GM19455 (cell line): ENCODE measurements at regions not wholly inside any gene's neighbourhood (a gene's known extent, or its start where the extent isn't known, plus 50 kb on each side); places are given as distances from the start of the nearest gene placed in this dataset.

Experiments
- ATAC-seq: cut with Tn5 transposase; IDR thresholded peaks from one replicate; pipeline ENCODE4 v1.9.1; 2021; ENCODE audit not compliant: unreplicated experiment

DNA sequence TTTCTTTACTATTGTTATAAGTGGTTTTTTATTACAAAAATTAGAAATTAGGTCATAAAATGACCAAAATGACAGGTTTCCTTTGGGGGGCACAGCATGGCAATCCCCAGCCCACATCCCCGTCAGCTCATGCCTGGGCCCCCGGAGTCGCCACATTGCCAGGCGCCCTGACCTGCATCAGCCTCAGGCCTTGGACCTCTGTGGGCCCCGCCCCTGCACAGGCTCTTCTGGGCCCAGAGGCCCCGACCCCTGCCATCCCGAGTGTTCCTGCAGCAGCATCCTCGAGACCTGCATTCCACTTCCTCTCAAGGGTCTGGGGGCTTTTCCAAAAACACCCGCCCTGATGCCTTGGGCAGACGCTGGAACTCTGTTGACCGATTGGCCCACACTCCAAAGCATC is 391.1 kb upstream of the MGMT start:
- ATAC-seq = no peak

DNA sequence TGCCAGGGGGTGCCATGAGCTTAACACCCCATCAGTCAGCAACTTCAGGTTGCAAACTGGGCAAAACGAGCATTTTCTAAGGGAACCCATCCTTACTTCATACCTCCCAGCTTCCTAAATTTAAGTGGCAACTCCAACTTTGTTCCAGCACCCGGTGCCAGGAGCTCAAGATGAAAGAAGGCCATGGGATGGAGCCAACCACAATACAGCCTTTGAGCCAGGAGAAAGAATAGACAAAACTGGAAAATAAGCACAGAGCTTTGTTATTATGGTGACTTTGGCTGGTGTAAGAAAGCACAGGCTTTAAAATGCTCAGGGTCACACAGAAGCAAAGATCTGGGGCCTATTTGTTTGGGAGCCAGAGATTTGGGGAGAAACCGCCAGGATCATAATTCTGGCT is 388.7 kb upstream of the MGMT start:
- no peak for ATAC-seq

DNA sequence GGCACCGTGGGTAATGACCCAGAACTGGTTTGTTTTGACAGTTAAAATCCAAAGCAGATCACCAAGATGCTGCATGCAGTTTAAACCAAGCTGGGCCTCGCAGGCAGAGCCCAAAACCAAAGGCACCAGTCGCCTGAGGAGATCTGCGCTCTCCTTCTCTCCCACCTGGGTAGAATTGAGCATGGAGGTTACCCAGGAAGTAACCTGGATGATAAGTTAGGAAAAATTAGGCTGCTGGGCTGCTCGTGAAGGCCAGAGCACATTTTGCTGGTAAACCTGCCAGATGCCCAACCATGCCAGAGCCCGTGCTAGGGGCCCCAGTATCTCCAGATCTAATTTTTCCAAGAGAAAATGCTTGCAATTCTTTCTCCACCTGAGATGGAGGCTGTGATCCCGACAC is 388.3 kb upstream of the MGMT start:
- ATAC-seq = no peak

DNA sequence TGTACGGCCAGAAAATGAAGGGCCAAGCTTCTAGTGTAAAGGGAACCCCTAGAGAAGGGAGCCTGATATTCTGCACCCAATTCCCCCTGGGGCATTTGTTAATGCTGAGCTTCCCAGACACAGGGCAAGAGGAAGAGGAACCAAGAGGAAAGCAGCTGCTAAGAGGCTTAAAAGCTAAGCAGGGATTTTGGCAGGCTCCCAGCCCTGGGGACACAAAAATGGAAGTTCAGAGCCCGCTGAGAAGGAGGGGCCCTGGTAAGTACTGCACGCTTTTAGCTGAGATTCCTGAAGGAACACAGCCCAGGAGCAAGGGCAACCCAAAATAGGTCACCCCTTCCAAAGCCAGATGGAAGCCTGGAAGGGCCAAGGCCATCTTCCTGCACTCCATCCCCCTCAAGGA is 387.3 kb upstream of the MGMT start:
- ATAC-seq = no peak

DNA sequence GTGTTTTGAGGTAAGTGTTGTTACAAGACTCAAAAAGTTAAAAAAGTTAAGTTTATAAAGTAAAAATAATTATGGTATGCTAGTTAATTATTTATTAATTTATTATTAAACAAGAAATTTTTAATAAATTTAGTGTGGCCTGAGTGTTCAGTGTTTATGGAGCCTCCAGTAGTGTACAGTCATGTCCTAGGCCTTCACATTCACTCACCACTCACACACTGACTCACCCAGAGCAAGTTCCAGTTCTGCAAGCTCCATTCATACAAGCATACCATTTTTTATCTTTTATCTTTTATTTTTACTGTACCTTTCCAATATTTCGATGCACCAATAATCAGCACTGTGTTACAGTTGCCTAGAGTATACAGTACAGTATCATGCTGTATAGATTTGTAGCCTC is 381.2 kb upstream of the MGMT start:
- ATAC-seq = no peak

DNA sequence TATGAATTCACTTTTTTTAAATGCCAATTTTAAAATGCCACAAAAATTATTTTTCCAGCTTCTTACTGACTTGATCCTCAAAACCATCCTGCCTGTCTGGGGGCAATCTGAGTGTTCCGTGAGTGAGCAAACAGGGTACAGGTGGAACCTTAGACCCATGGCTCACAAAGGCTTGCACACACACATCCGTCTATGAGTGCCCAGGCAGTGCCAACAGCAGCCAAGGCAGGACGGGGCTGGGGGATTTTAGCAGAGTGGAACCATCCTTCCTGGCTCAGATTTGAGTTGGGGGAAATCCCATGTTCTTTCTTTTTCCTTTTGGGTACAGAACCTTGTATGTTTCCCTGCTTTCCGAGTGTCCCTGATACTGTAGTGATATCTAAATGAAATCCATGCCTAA is 377.7 kb upstream of the MGMT start:
- no peak for ATAC-seq

DNA sequence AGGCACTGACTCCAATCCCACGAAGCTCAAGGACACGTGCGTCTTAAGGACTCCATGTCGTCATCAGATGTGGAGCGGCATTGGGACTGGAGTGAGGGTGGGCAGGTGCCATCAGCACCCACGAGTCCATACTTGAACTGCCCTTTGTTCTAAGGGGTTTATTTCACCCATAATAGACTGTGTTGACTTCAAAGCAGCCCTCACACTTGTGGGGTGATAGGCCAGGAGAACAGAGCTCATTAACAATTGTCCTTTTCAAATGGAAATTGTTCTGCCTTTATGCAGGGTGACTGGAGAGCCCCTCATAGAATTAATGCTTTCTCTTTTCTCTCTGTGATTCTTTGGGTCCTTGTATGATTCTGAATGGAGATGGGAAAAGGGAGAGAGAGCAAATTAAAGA is 376.9 kb upstream of the MGMT start:
- no peak for ATAC-seq

DNA sequence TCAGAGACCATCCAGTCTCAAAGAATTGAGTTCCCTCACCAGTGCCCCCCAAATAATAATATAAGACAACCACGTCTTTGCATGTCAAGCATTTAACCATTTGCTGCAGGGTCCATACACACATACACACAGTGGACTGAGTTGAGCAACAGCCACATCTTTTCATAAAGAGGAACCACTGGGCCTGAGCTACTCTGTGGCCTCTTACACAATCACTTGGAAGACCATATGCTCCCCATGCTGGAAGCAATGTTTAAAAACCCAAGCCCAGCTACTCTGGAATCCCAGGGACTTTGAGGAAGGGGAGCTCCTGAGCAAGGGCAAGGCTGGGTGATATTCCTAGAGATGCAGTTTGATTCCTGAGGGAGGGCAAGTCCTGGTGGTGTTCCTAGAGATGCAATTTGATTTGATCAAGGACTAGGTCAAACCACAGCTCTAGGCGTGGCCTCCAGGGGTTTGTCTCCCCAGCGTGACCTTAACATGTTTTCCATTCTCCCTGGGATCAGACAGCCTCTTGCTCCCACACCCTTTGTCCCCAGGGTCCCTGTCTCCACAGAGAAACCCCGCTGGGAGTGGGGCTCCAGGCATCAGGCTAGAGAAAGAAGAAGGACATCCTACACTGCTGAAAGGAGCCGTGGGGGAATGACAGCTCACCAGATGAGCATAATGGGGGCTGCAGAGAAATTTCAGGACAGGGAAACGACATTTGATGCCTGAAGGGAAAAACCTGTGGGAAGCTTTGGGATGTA is 376.2 kb upstream of the MGMT start:
- ATAC-seq = no peak

DNA sequence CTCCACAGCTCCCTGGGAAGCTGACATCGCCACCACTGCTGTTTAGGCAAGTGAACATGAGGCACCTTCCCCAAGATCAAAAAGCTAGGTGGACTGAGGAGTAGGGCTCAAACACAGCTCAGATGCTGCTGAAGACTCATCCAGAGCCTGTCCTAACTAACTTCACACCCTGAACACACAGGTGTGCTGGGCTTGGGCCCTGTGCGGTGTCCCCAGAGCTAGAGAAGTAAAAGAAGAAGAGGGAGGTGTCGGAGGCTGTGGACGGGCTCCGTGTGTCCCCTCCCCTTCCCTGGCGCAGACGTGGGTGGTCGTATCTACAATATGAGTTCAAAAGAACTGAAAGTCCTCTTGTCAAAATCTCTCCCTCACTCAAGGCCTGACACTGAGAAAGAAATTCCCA is 373.4 kb upstream of the MGMT start:
- no peak for ATAC-seq

DNA sequence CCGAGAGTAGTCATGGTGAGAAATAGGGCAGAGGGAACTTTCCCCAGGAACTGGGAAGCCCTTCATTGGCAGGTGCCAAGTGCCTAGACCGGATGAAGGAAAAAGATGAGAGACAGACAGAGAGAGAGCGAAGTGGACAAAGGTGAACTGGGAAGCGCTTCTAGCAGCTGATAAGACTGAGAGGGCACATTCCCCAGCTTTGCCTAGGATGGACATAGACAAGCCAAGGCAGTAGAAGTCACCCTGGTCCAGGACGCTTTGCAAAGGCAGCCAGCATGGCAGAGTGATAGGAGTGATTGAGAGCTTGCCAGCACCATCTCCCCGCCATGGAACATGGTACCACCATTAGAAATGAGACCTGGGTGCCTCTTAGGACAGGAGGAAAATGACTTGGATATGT is 372.8 kb upstream of the MGMT start:
- no peak for ATAC-seq

DNA sequence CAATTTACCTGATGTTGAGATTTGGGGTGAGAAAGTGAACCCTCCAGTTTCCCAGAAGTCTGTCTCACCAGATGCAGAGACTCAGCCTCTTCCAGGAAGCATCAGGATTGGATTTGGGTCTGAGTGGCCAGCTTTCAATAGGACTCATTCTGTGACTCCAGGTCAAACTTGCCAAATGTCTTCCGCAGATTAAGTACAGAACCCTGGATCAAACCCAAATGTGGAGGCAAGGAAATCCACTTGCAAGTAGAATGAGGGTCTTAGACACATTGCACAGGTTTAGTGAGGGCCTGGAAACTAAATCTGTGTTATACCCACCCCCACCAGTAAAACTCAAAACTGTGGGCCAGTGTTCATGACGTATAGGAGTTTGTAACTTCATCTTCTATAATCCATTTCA is 372.2 kb upstream of the MGMT start:
- ATAC-seq = no peak

DNA sequence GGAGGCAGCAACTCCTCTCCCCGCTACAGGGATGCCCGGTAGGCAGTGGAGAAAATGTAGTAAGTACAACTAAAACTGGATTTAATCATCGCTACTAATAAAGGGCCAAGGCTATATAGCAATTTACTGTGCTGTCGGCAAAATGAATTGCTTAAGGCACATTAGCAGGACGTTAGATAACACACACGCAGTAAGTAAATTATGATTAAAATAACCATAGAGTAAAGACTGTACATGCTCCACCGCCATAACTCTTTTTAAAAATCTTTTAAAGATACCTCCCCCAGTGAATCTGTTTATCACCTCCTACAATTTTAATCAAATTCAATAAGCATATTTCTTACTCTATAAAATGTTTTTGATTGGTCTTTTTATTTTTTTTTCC is 371.4 kb upstream of the MGMT start:
- ATAC-seq = no peak

DNA sequence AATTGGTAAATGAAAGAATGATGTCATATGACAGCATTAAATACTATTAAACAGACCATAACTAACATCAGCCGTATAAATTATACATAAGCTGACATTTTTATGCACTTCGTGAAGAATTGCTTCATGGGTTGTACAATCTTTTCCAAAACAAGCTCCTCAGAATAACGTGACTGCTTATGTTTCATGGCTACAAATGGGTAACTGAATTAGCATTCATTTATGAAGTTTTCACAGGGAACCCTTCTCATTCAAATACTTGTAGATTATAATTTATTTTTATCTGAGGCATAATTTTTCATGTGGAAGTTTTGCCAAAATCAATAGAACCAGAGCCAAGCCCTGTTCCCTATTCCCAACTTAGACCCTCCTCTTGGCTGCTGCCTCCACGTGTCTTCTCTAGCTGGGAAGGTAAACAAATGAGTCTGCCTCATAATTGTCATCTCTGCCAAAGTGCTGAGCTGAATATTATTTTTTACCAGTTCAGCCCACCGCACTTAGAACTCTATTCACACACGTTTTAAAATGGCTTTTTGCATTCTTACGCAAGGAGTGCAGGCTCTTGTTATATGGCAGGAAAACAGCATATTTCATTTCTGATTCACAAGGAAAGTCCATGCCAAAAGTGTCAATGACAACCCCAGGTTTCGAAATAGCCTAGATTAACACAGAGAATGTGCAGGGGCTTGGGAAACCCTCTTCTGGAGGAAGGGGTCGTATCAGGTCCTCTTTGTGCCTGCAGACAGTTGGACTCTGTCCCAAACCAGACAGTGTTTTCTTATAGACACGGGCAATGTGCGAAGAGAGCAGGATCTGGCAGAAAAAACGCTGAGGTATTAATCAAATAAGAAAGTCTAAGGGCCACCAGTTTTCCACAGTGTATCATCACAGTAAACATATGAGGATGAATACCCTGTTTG is 370.7 kb upstream of the MGMT start:
- ATAC-seq = no peak

DNA sequence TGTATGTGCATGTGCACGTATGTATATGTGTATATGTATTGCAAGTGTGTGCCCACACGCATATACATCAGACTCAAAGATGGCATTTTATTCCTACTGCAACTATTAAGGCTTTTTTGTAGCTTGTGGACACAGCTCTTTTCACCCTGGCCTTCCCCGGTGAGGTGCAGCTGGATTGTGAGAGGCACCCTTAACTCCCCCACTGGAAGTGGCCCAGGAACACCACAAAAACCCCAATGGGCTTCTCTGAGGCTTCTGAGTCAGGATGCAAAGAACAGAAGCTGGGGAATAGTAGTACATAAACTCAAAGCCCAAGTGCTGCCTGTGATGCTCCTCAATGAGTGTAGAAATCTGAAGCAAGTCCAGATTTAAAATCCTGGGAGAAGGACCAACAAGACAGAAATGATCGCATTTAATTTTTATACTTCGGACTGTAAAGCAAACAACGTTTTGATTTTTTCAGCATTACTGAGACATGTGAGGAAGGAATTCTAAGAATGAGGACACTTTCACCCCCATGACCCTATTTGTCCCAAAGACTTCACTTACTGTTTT is 369.2 kb upstream of the MGMT start:
- ATAC-seq = no peak

DNA sequence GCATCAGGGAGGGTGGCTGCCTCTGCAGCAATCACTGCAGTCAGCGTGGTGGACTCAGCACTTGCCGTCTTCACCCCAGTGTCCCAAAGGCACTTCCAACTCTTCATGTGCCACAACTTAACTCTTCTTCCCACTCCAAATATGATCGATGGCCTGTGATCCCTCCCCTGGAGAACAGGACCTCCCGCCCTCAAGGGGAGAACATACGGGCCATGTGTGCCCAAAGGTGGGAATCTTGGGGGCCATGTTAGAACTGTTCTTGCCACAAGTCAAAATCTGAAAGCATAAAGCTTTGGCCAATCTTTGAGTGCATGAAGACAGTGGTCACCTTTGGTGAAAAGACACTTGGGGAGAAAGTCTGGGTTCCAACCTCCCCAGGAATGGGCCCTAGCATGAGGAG is 368.5 kb upstream of the MGMT start:
- no peak for ATAC-seq

DNA sequence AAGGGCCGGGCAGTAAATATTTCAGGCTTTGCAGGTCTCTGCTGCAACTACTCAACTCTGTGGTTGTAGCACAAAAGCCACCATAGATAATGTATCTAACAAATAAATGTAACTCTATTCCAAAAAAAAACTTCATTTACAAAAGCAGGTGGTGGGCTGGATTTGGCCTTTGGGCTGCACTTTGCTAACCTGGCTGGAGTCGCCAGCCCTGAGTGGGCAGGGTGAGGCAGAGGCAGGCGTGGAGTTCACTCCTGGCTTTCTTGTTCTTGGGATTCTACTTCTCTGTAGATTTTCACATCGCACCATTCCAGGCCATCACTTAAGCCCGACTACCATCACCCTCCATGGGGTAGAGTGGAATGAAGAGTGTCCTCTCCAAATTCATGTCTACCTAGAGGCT is 367.6 kb upstream of the MGMT start:
- no peak for ATAC-seq

DNA sequence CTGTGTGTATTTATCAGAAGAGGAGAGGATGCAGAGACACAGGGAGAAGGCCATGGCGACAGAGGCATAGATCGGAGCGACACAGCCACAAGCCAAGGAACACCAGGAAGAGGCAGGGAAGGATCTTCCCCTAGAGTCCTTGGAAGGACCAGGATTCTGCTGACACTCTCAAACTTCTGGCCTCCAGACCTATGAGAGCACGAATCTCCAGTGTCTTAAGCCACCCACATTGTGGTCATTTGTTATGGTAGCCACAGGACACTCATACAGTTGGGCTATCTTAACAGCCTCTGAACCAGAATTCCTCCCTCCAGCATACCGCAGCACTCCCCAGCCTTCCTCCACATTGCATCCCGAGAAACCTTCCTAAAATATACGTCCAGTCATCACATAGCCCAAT is 367.0 kb upstream of the MGMT start:
- ATAC-seq = no peak

DNA sequence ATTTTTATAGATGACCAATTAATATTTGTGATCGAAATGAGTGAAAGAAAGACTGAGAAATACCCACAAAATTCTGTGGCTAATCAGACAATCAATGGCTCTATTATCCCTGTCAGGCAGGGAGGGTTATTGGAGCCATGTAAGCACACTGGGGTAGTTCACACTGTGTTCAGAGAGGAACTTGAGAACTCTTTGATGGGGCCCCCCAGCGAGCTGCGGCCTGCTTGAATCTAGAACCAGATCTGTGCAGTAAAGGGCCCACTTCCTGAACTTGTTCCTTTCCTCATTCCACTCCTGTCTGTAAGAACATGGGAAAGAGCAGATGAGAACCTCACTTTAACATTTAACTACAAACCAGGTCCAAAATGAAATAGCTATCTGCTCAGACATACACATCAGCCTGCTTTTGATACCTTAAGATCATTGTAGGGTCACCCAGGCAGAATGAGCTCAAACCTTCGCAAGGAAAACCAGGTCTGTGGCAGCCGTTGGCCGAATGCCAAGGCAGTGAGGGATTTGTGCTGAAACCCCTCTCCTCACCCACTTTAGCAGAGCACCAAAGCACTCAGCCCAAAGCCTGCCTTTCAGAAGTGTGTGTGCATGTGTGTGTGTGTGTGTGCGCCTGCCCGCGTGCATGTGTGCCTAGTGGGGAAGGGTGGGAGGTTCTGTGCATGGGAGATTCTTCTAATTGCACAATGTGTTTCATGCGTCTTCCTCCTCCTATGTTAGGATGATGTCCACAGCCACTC is 365.6 kb upstream of the MGMT start:
- no peak for ATAC-seq

DNA sequence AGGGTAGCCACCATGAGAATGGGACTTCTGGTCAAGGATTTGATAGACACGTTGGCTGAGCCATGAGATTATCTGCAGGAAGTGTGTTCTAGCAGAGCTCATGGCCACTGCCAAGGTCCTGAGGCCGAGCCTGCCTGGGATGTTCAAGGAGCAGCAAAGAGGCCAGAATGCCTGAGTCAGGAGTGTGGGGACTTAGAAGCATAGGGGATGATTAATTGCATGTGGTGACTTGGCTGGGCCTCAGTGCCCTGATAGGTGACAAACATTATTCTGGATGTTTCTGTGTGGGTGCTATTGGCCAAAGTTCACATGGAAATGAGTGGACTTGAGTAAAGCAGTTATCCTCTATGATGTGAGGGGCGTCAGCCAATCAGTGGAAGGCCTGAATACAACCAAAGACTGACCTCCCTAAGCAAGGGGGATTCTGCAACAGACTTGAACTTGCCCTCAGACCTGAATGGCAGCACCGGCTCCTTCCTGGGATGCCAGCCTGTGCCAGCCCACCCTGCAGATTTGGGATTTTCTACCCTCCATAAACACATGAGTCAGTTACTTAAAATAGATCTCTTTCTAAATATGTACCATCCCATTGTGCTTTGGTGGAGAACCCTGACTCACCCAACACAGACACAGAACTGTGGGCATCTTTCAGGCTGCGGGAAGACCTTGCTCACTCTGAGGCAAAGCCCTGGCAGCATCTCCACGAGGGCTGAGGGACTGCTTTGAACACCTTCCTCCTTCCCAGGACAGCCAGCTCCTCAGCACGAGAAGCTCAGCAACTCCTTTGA is 363.9 kb upstream of the MGMT start:
- ATAC-seq = no peak

DNA sequence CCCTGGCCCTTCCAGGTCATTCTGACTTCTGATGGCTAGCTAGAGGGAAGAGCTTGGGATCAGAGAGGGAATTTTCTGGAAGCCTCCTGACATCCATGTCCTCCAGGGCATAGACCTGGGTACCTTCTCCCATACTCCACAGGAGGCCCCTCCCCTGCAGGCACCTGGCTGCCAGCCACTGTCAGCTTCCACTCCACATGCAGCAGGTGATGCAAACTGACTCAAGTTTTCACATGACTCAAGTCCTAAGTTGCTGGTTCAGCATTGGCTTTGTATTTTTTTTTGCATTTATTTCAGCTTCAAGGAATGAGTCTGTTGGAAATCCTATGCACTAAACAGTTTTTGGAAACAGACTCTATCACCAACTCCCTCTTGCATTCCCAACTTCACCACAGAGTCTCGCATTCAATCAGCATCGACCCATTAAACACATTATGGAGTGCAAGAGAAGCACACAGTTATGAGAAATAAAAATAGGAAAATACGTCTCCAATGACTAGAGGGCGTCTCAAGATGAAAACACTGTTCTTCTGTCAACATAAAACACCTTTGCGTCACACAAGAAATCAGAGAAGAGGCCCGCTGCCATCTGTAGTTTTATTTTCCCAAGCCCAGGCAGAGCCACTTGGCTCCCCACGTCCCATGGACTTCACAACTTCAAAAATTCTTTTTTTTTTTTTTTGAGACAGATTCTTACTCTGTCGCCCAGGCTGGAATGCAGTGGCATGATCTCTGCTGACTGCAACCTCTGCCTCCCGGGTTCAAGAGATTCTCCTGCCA is 362.6 kb upstream of the MGMT start:
- no peak for ATAC-seq
